HG03280 (cell line): ENCODE measurements at regions not wholly inside any gene's neighbourhood (a gene's known extent, or its start where the extent isn't known, plus 50 kb on each side); places are given as distances from the start of the nearest gene placed in this dataset.

ENCODE experiments used
- ATAC-seq: cut with Tn5 transposase; IDR thresholded peaks from one replicate; pipeline ENCODE4 v1.9.1; 2021; ENCODE audit warnings: mild to moderate bottlenecking, moderate library complexity; ENCODE audit not compliant: unreplicated experiment

DNA sequence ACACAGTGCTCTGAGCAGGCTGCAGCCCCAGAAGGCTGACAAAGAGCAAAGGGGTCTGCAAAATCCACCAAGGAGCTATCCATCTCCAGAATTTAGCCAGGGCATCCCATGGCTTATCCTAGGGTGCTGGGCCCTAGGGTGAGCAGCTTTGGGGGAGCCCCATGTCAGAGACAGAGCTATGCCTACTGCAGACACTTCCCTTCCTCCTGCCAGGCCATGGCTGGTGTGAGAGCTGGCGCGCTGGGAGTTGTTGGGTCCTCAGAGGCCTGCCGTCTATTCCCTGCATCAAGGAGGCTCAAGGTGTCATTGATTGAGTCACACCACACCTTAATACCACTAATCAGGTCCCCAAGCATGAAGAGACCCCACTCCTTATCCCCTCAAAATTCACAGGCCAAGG is 85.3 kb upstream of the TP53I11 start:
- no peak for ATAC-seq

DNA sequence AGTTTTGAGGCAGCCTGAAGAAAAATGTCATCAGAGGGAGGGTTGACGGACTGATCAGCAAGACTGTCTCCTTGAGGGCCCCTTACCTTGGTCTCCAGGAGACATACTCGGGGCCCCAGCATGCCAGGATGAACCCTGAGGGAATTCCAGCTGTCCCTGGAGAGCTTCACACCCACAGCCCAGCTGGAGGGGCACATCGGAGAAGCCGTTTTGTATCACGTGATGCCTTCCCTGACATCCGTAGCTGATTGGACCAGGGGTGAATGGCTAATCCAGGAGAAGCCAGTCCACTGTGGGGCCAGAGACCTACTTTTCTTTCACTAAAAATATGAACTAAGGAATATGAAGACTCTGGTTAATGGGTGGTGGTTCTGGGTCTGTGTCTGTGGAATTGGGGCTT is 86.0 kb upstream of the TP53I11 start:
- no peak for ATAC-seq

DNA sequence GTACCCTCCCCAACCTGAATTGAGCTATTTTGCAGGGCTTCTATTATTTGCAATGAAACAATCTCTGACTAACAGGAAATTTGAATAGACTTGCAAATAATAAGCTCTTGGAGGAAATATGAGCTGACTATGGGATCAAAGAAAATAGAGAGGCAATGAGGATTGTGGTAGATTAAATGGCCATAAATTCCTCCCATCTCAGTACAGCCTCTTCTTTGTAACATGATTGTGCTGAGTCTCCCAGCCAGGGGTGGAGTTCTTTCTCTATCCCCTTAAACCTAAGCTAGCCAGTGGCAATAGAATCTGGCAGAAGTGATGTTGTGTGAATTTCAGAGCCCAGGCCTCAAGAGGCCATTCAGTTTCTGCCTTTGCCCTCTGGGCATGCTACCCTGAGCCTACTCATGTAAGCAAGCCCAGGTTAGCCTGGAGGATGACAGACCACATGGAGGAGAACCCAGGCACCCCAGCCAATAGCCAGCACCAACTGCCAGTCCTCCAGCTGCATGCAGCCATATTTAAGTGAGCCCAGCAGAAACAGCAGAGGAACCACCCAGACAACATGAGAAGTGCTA is 86.8 kb upstream of the TP53I11 start:
- ATAC-seq: no peak

DNA sequence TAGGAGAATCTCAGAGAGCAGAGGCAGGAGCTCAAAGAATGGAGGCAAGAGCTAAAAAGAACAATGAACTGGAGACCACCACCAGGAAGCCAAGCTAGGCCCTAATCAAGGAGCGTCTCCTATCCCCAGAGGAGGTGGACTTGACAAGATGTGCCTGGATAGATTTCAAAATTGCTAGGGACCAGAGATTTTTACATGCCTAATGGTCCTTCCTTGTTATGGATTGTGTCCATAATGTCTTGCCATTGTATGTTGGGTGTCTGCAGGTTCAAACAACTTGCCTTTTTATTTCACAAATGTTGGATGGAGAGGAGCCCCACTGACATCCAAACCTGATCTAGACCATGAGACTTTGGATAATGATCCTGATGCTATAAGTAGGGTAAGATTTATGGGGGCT is 88.2 kb upstream of the TP53I11 start:
- ATAC-seq: no peak

DNA sequence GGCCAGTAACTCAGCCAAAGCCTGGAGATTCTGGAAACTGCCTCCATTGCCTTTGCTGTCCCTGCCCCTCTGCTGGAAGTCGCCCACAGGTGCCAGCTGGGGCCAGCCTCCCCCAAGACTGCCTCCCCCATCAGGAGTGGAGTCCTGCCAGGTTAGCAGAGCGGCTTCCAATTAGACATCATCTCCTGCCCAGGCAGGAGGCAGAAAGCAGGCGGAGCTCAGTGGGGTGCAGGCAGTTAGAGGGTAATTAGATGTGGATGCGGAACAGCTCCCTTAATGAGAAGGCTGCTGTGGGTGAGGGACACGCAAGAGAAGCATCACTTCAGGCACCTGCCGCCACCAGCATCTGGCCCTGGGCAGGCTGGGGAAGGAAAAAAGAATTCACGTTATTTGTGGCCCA is 90.9 kb upstream of the TP53I11 start:
- ATAC-seq: no peak

DNA sequence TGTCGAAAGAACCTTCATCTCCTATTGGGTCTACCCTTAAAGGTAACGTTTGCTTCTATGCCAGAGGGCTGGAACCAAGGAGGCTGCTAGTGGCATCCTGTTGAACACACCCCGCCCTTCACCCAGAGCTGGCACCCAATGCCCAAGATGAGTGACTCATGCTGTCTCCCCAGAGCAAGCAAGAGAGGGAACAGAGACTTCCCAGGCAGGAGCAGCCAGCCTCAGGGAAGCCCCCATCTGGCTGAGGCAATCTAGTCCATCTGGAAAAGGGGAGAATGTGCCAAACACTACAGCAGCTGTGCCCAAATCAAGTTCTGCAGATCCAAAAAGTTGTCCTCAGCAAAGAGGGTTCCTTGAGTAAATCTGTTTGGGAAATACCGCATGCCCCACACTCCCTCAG is 91.9 kb upstream of the TP53I11 start:
- no peak for ATAC-seq

DNA sequence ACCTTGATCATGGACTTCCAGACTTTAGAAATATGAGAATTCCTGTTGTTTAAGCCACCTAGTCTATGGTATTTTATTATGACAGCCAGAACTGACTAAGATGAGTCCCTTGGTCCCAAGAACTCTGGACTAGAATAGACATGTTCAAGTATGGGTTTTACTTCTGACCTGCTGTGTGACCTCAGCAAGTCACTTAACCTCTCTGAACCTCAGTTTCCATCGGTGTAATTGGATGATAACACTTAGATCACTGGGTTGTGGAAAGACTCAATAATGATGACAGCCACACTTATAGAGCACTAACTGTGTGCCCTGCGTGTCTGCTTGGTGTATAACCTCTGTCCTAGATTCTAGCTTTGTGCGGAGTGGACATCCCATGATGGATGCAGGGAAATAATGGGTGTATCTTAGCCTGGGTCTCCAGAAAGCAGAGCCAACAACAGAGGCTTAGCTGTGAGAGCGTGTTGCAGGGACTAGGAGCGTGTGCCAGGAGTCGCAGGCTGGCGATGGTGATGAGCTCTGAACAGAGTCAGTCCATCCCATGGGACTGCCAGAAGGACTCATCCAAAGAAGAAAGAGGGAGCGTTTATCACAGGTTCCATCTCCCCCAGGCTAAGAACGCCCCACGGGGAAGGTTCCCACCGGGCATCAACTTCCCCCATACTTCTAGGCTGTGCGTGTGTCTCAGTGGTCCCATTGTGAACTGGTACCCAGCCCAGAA is 93.2 kb upstream of the TP53I11 start:
- no peak for ATAC-seq

DNA sequence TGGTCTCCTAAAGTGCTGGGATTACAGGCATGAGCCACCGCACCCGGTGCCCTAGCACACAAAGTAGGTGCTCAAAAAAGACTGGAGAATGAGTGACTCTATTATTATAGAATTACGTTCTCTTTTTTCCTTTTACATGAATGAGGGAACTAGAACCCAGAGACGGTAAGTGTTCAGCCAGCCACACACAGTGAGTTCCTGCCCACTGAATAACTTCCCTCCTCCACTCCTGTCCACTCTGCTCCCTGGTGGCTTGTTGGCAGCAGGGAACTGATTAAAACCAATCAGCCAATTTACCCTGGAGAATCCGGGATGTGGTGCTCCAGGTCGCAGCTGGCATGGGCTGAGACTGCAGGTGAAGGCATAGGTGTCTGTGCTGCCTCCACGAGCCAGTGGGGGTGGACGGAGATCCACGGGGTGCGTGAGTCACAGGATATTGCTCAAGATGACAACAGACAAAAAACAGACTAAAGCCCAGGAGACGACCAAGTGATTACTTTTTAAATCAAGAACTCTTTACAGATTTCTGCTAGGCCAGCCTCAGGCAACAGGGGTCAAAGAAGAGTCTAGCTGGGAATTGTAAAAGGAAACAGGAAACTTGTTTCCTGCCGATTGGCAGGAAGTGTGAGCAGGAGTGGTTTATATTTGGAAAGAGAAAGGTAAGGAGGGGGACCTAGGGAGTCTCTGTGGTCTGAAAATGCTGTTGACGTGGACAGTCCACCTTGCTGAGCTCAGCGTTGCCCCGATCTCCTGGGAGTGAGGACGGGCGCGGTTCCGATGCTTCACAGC is 95.2 kb upstream of the TP53I11 start:
- no peak for ATAC-seq

DNA sequence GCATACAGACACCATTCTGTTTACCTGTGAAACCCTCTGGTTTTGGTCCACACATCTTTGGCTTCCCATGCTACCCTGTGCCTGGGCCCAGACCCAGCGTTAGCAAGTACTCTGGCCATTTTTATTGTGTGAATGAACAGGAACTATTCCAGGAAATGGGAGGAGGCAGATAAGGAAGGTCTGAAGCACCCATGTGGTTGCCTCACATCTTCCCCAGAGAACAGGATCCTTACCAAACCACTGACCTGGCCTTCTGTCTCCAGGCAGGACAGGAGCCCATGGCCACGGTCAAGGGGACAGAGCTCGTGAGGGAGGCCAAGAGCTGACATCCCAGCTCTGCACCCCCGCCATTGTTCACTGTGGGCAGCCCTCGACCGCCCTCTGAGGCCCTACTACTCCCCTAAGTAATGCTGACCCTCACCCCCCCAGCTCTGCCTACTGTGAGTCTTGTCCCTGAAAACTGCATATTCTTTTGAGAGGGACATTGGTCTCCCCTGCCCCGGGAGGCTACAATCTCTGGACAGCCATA is 97.7 kb upstream of the TP53I11 start:
- no peak for ATAC-seq

DNA sequence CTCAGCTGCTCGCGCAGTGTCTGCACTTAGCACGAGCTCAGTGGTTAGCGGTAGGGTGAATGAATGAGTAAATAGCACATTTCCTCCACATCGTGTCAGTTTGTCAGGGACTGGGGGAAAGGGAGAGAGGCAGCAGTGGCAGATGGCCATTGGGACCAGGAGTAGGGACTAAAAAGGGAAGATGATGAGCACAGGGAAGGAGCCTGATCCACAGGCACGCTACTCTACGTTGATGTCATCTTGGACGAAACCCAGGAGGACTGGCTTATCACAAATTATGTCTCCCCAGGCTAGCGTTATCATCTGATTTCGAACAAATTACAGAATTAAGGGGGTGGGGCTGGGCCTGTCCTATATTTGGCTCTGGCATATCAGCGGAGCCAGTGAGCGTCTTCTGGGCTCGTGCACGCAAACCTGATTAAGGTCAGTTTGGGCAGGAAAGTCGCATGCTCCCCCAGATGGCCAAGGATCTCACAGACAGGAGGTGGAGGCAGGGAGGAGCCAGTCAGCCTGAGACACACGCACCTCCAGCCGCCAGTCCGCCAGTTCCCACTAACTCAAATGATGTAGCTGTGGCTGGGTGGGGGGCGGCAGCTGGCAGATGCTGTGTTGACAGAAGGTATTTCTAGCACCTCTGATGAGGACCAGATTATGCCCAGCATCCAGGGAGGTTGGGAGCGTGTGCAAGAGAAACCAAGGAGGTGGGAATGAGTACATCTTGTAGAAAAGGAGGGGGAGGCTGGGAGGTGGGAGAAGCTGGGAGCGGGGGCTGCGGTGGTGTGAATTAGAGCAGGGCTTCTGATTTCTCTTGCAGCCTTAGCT is 97.4 kb upstream of the PRDM11 start:
- no peak for ATAC-seq

DNA sequence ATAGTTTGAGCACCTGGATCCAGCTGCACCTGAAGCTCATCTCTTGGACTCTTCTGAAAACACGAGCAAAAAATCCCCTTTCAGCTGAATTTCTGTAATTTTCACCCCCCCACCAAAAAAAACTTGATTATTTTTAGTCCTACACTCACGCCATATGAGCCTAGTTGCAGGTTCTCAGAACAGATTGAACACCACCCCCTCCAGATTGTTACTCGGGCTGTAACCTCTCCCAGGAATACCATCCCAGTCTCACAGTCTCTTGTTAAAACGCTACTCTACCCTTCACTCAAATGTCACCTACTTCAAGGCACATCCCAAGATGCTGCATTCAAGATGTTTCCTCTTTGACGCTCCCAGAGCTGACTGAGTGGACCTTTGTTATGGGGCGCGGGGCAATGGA is 96.3 kb upstream of the PRDM11 start:
- ATAC-seq: no peak

DNA sequence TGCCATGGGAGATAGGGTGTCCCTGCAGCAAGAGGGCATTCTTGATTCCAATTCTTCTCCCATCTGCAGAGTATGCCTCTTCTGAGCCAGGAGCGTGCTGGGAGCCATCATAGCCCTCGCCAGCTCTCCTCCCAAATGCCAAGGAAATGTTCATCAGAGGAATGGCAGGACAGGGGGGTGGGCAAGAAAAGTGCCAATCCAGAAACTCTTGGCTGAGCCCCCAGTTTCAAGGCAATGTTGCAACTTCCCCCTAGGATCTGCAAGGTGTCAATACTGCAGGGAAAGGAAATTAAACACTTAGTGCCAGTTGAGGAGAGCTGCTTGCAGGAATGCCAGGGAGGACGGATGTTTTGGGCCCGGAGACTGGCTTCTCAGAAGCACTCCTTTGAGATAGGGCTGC is 94.8 kb upstream of the PRDM11 start:
- no peak for ATAC-seq

DNA sequence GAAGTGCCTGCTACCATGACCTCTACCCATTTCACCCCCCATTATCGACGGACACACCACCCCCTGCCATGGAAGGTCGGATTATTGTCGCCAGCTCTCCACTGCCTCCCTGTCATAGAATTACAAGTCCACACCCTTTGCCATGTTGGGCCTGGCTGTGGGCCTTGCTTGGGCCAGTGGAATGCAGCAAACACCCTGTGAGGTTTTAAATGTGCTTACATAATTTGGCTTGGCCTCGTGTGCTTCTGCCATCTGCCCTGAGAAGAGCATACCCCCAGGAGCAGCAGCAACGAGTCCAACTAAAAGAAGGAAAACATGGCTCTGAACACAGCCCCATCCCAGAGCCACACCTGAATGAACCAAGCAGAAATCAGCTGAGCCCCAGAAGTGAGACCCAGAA is 94.1 kb upstream of the PRDM11 start:
- no peak for ATAC-seq

DNA sequence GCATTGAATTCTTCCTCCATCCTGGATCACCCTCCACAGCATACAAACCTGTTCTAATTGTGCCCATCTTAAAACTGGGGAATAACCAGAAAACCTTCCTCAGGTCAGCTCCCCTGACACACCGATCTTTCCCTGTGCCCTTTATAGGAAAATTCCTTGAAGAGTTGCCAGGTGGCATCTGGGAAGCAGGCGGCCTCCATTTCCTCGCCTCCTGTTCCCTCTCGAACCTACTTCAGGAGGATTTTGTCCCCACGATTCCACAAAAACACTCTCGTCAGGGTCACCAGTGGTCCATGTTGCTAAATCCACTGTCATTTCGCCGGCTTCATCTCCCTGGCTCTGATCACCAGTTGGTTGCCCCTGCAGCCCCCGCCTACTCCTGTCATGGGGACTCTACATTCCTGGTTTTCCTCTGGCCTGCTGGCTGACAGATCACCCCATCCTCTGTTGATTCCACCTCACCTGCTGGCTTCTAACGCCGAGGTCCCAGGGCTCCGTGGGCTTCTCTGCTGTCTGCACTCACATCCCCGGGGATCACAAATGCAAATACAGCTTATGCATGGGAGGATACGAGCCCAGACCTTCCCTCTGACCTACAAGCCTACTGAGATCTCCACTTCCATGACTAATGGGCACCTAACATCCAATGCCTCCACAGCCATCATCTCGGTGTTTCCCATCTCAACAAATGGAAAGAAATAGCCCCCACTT is 92.5 kb upstream of the PRDM11 start:
- no peak for ATAC-seq

DNA sequence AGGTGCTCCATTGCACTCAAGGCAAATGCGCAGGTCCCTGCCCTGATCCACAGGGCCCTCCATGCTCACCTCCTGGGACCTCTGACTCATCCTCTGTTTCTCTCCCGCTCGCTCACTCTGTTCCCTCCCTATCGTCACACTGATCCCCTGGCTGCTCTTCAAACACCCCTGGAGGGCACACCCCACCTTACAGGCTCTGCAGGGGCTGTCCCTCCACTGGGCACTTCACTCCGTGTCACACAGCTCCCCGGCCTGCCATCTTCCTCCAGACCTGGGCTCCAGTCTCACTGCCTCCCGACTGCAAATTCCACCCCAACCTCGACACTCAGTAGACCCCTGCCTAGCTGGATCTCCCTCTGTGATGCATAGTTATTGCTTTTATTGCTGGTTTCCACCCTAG is 91.5 kb upstream of the PRDM11 start:
- ATAC-seq: no peak

DNA sequence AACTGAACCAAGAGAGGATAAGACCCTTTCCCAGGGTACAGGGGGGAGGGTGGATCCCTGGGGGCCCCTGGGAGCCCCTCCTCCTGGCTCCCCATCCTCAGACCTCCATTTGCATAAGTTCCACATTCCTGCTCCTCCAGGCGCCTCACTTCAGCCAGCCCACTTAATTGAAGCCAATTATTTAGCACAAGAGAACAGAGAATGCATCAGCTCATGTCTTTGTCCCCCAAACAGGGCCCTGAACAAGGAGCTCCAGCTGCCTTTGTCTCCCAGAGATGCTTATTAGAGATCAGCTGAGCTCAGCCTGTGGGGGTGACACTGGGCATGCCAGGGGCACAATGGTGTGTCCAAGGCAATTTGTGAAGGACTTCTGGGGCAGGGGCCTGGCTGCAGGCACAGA is 89.9 kb upstream of the PRDM11 start:
- no peak for ATAC-seq

DNA sequence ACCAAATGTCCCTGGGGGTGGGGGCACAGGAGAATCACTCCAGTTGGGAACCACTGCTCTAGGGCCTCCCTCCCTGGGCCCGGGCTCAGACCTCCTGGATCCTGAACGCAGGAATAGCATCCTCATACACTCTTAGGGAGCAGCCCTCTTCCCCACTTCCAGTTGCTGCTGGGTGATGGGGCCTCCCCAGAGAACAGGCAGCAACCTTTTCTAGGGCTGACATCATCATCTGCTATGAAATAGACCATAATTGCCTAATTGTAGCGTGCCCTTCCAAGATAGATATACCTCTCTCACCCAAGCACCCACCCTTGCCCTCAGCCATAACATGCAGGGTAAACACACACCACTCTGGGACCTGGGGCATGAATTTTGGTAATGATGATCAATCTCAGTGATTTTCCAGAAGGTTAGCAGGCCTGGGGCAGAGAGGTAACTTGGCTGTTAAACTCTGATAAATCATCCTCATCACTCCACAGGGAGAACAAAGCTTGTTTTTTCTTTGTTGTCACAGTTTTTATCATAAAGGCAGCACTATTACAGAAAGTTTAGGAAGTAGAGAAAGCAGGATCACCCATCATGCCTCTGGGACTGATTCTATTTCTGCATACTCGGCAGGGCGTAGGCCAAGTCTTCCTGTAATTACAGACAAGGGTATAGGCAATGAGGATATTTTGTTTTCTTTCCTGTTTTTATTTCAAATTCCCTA is 88.3 kb upstream of the PRDM11 start:
- no peak for ATAC-seq

DNA sequence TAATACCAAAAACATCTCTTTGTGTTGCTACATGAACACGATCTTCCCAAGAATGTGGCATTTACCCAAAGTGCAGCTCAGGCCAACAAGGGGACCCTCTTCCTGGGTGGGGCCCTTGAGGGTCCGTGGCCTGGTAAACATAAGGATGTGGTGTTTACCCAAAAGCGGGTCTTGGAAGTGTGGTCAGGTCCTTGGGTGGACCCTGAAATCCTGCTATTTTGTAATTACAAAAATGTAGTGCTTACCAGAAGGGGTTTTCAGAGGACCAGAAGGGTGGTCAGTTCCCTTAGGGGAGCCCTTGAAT is 87.8 kb upstream of the PRDM11 start:
- ATAC-seq: no peak

DNA sequence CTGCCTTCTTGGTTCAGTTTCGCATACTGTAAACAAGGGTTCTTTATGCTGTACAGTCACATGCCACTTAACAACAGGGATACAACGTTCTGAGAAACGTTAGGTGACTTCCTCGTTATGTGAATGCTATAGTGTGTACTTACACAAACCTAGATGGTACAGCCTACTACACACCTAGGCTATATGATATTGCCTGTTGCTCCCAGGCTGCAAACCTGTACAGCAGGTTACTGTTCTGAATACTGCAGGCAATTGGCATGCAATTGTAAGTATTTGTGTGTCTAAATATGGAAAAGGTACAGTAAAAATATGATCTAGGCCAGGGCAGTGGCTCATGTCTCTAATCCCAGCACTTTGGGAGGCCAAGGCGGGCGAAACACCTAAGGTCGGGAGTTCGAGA is 85.7 kb upstream of the PRDM11 start:
- ATAC-seq: no peak

DNA sequence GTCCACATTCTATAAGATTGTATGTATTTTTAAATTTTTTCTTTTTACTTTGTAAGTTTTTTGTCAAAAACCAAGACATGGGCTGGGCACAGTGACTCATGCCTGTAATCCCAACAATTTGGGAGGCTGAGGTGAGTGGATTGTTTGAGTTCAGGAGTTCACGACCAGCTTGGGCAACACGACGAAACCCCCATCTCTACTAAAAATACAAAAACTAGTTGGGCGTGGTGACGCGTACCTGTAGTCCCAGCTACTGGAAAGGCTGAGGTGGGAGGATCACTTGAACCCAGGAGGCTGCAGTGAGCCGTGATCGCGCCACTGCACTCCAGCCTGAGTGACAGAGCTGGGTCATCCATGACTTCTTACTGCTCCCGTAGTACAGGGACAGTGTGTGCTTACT is 84.8 kb upstream of the PRDM11 start:
- no peak for ATAC-seq
